SK-N-SH treated with all-trans-retinoic acid at 6 μM for 48 hours (cell line): ENCODE measurements at regions not wholly inside any gene's neighbourhood (a gene's known extent, or its start where the extent isn't known, plus 50 kb on each side); places are given as distances from the start of the nearest gene placed in this dataset.

Experiments
- ARNTL ChIP-seq: fragments of 450-650 bp; formaldehyde crosslinking; IDR thresholded peaks from 2 replicates; pipeline ENCODE4 v1.5.0; 2020; ENCODE audit warnings: low read depth, mild to moderate bottlenecking, moderate library complexity, borderline replicate concordance
- PATZ1 ChIP-seq: fragments of 250-450 bp; sonication (Bioruptor Pico); IDR thresholded peaks from 2 replicates; pipeline ENCODE4 v1.8.0; 2020; ENCODE audit warnings: mild to moderate bottlenecking, moderate library complexity, borderline replicate concordance
- PPARA ChIP-seq: fragments of 250-450 bp; sonication (Bioruptor Pico); IDR thresholded peaks from 2 replicates; pipeline ENCODE4 v1.5.0; 2020; ENCODE audit warnings: mild to moderate bottlenecking, borderline replicate concordance
- TOX ChIP-seq: fragments of 250-450 bp; sonication (Bioruptor Pico); IDR thresholded peaks from 2 replicates; pipeline ENCODE4 v1.8.0; 2021; ENCODE audit warnings: mild to moderate bottlenecking, moderate library complexity, borderline replicate concordance

DNA sequence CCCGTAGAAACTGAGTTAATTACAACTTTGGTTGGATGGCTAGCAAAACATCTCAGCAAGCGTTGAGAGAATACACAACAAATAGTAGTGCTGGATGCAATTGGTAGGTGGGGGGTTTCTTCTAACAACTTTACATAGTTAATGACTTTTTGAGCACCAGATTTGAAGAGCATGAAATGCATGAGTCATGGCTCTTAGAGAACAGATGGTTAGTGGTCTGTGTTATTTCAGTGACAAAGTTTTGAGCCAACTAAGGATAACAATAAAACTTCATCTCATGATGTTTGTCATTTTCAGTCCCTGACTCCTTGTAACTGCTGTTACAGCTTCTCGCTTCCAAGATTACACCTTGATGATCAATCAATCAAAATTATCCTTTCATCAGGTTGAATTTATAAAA is 399.0 kb upstream of the BRINP1 start:
- TF ChIP-seq ARNTL (CRISPR knock-in tag): no peak
- TF ChIP-seq PPARA (CRISPR knock-in tag): no peak
- TF ChIP-seq PATZ1 (CRISPR knock-in tag): no peak
- TF ChIP-seq TOX: no peak
